ENCODE measurements at regions not wholly inside any gene's neighbourhood (a gene's known extent, or its start where the extent isn't known, plus 50 kb on each side); places are given as distances from the start of the nearest gene placed in this dataset.

DNA sequence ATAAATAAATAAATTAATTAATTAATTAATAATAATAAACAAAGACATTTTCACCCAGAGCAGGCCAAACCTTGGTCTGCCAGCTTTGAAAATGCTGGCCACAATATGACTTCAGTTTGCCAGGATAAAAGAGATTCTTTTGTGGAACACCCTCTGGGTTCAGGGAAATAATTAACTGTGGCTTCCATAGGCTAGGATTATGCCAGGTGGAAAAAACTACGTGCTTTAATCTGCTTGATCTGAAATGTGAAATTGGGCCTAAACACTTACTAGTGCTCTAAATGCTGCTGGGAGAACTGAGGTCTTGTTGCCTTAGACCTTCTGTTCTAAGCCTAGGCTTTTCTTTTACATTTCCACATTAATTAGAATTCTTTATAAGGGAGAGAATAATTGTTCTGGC lies 650.0 kb downstream of the DIAPH3 start:
- no peaks in the 10 kb centered on the region for H3K9me3 ChIP-seq (ENCODE audit: low read length)
- TF ChIP-seq RAD21 (conservative IDR thresholded peaks at IDR 0.05) (no peak), EP300 (conservative IDR thresholded peaks at IDR 0.05; ENCODE audit: poor library complexity, severe bottlenecking) (no peak), POLR2AphosphoS5 (IDR thresholded peaks at IDR 0.05) (no peak), MXI1 (conservative IDR thresholded peaks at IDR 0.05; ENCODE audit: poor library complexity, severe bottlenecking) (no peak), SMC3 (conservative IDR thresholded peaks at IDR 0.05; ENCODE audit: poor library complexity) (no peak), EZH2 (IDR thresholded peaks at IDR 0.05; ENCODE audit: borderline replicate concordance, insufficient read depth, low read length, poor library complexity, severe bottlenecking) (no peak), TAF1 (IDR thresholded peaks at IDR 0.05; ENCODE audit: low read depth) (no peak)
- TF ChIP-seq, protein P1, sequence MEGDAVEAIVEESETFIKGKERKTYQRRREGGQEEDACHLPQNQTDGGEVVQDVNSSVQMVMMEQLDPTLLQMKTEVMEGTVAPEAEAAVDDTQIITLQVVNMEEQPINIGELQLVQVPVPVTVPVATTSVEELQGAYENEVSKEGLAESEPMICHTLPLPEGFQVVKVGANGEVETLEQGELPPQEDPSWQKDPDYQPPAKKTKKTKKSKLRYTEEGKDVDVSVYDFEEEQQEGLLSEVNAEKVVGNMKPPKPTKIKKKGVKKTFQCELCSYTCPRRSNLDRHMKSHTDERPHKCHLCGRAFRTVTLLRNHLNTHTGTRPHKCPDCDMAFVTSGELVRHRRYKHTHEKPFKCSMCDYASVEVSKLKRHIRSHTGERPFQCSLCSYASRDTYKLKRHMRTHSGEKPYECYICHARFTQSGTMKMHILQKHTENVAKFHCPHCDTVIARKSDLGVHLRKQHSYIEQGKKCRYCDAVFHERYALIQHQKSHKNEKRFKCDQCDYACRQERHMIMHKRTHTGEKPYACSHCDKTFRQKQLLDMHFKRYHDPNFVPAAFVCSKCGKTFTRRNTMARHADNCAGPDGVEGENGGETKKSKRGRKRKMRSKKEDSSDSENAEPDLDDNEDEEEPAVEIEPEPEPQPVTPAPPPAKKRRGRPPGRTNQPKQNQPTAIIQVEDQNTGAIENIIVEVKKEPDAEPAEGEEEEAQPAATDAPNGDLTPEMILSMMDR (IDR thresholded peaks at IDR 0.05; ENCODE audit: poor library complexity, severe bottlenecking): no peak

DNA sequence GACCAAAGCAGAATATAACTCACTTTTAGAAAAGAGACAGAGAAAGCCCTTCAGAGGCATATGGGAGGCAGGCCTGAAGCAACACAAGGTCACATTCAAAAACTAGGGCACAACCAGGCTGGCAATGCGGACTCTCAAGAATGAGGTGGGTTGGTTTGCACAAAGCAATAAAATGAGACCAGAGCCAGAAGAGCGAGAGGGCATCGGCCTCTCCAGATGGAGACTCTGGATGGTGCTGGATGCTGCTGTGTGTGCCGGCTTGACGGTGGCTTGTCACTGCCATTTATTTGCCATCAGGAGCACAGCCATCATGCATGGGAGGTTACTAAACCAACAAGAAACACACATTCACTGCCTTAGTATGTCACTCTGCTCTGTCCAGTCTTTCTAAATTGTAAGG lies 649.4 kb downstream of the DIAPH3 start:
- Histone ChIP-seq H2AFZ (ENCODE audit: low read depth, low read length) (no peak overlapping the region), H3K4me2 (ENCODE audit: low read length) (no peak overlapping the region), H3K9ac (ENCODE audit: low read length) (no peak overlapping the region), H3K36me3 (ENCODE audit: insufficient read depth, low read length) (no peaks in the 10 kb centered on the region), H3F3A (ENCODE audit: insufficient read depth, low read length, poor library complexity, severe bottlenecking) (no peaks in the 10 kb centered on the region), H3K79me2 (replicated peaks; ENCODE audit: insufficient read depth, low read length) (no peaks in the 10 kb centered on the region), H3K4me3 (ENCODE audit: low read length) (no peak overlapping the region), H3K27me3 (ENCODE audit: insufficient read depth, low read depth, low read length) (no peaks in the 10 kb centered on the region), H3K9me2 (ENCODE audit: insufficient read depth, low read length) (no peaks in the 10 kb centered on the region), H4K20me1 (ENCODE audit: insufficient read depth) (no peaks in the 10 kb centered on the region), H3K9me3 (ENCODE audit: low read length) (no peaks in the 10 kb centered on the region), H3K27ac (ENCODE audit: low read length) (no peak overlapping the region)
- TF ChIP-seq SMC3 (conservative IDR thresholded peaks at IDR 0.05; ENCODE audit: poor library complexity): no peak

More for the DNA sequence above, 650.0 kb downstream of the DIAPH3 start:
- Histone ChIP-seq H3K9me2 (ENCODE audit: insufficient read depth, low read length) (no peaks in the 10 kb centered on the region), H4K20me1 (ENCODE audit: insufficient read depth) (no peaks in the 10 kb centered on the region), H3K36me3 (ENCODE audit: insufficient read depth, low read length) (no peaks in the 10 kb centered on the region), H2AFZ (ENCODE audit: low read depth, low read length) (no peak overlapping the region), H3F3A (ENCODE audit: insufficient read depth, low read length, poor library complexity, severe bottlenecking) (no peaks in the 10 kb centered on the region), H3K4me3 (ENCODE audit: low read length) (no peak overlapping the region), H3K4me2 (ENCODE audit: low read length) (no peak overlapping the region), H3K9ac (ENCODE audit: low read length) (no peak overlapping the region), H3K79me2 (replicated peaks; ENCODE audit: insufficient read depth, low read length) (no peaks in the 10 kb centered on the region), H3K27ac (ENCODE audit: low read length) (no peak overlapping the region), H3K27me3 (ENCODE audit: insufficient read depth, low read depth, low read length) (no peaks in the 10 kb centered on the region)

DNA sequence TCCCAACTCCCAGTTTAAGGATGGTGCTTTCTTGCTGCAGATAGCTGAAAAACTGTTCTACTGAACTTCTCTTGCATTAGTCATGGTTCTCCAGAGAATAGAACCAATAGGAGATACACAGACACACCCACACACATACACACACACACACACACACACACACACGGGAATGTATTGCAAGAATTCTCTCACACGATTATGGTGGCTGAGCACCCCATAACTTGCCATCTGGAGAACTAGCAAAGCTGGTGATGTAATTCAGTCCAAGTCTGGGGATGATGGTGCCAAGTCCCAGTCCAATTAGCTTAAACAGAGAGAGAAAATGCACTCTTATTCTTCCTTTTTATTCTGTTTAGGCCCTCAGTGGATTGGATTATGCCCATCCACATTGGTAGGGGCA lies 643.9 kb downstream of the DIAPH3 start:
- Histone ChIP-seq H3K79me2 (replicated peaks; ENCODE audit: insufficient read depth, low read length) (no peaks in the 10 kb centered on the region), H2AFZ (ENCODE audit: low read depth, low read length) (no peak overlapping the region), H3K36me3 (ENCODE audit: insufficient read depth, low read length) (no peaks in the 10 kb centered on the region), H3K9me2 (ENCODE audit: insufficient read depth, low read length) (no peaks in the 10 kb centered on the region), H3K9me3 (ENCODE audit: low read length) (no peaks in the 10 kb centered on the region), H3K4me3 (ENCODE audit: low read length) (no peak overlapping the region), H4K20me1 (ENCODE audit: insufficient read depth) (no peaks in the 10 kb centered on the region), H3K27ac (ENCODE audit: low read length) (no peak overlapping the region), H3K9ac (ENCODE audit: low read length) (no peak overlapping the region), H3F3A (ENCODE audit: insufficient read depth, low read length, poor library complexity, severe bottlenecking) (no peaks in the 10 kb centered on the region), H3K4me2 (ENCODE audit: low read length) (no peak overlapping the region), H3K27me3 (ENCODE audit: insufficient read depth, low read depth, low read length) (no peaks in the 10 kb centered on the region)
- TF ChIP-seq MXI1 (conservative IDR thresholded peaks at IDR 0.05; ENCODE audit: poor library complexity, severe bottlenecking) (no peak), EZH2 (IDR thresholded peaks at IDR 0.05; ENCODE audit: borderline replicate concordance, insufficient read depth, low read length, poor library complexity, severe bottlenecking) (no peak), EP300 (conservative IDR thresholded peaks at IDR 0.05; ENCODE audit: poor library complexity, severe bottlenecking) (no peak), POLR2AphosphoS5 (IDR thresholded peaks at IDR 0.05) (no peak), SMC3 (conservative IDR thresholded peaks at IDR 0.05; ENCODE audit: poor library complexity) (no peak), TAF1 (IDR thresholded peaks at IDR 0.05; ENCODE audit: low read depth) (no peak), RAD21 (conservative IDR thresholded peaks at IDR 0.05) (no peak)
- TF ChIP-seq, protein P1 (IDR thresholded peaks at IDR 0.05; ENCODE audit: poor library complexity, severe bottlenecking): no peak
- TF ChIP-seq, protein P2, sequence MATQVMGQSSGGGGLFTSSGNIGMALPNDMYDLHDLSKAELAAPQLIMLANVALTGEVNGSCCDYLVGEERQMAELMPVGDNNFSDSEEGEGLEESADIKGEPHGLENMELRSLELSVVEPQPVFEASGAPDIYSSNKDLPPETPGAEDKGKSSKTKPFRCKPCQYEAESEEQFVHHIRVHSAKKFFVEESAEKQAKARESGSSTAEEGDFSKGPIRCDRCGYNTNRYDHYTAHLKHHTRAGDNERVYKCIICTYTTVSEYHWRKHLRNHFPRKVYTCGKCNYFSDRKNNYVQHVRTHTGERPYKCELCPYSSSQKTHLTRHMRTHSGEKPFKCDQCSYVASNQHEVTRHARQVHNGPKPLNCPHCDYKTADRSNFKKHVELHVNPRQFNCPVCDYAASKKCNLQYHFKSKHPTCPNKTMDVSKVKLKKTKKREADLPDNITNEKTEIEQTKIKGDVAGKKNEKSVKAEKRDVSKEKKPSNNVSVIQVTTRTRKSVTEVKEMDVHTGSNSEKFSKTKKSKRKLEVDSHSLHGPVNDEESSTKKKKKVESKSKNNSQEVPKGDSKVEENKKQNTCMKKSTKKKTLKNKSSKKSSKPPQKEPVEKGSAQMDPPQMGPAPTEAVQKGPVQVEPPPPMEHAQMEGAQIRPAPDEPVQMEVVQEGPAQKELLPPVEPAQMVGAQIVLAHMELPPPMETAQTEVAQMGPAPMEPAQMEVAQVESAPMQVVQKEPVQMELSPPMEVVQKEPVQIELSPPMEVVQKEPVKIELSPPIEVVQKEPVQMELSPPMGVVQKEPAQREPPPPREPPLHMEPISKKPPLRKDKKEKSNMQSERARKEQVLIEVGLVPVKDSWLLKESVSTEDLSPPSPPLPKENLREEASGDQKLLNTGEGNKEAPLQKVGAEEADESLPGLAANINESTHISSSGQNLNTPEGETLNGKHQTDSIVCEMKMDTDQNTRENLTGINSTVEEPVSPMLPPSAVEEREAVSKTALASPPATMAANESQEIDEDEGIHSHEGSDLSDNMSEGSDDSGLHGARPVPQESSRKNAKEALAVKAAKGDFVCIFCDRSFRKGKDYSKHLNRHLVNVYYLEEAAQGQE (IDR thresholded peaks at IDR 0.05; ENCODE audit: borderline replicate concordance): no peak
